OCI-LY7 (cell line): ENCODE measurements at regions not wholly inside any gene's neighbourhood (a gene's known extent, or its start where the extent isn't known, plus 50 kb on each side); places are given as distances from the start of the nearest gene placed in this dataset.

Experiments
- BruUV-seq: library from RNA; stranded (reverse); fragments of 400-500 nt; replicated peaks from 2 replicates; lab custom pipeline; 2021; lab: Mats Ljungman, UMichigan
- CTCF ChIA-PET: fragments of 300-600 bp; sonication (Branson Sonifier 250); formaldehyde crosslinking; loops from one replicate; lab custom pipeline; 2022; ENCODE audit warnings: antibody characterized with exemption; ENCODE audit not compliant: unreplicated experiment; lab: Charles Lee
- POLR2A ChIA-PET: fragments of 300-600 bp; sonication (Branson Sonifier 250); formaldehyde crosslinking; loops from one replicate; lab custom pipeline; 2022; ENCODE audit warnings: antibody characterized with exemption; lab: Charles Lee
- DNase-seq: peaks from one replicate; pipeline ENCODE4 v3.0.0-alpha.2; 2015; ENCODE audit warnings: low spot score
- H2AFZ ChIP-seq: fragments of 200-600 bp; sonication (generic), shearing (Covaris generic); 2 replicates; pipeline ENCODE4 v1.6.1; 2014; ENCODE audit warnings: mild to moderate bottlenecking, antibody characterized with exemption, low read length, moderate library complexity
- H3K27ac ChIP-seq: fragments of 200-600 bp; sonication (generic); 2 replicates; pipeline ENCODE4 v1.5.1; 2014; ENCODE audit warnings: mixed run types, low read depth, mild to moderate bottlenecking, moderate library complexity, low read length, inconsistent platforms; ENCODE audit not compliant: poor library complexity, severe bottlenecking
- H3K36me3 ChIP-seq: fragments of 200-600 bp; sonication (generic); 2 replicates; pipeline ENCODE4 v1.6.1; 2014; ENCODE audit warnings: mild to moderate bottlenecking, antibody characterized with exemption, low read length, moderate library complexity, mixed read lengths; ENCODE audit not compliant: insufficient read depth
- H3K4me1 ChIP-seq: fragments of 200-600 bp; sonication (generic); 2 replicates; pipeline ENCODE4 v1.5.1; 2014; ENCODE audit warnings: mild to moderate bottlenecking, low read length; ENCODE audit not compliant: insufficient read depth, poor library complexity, severe bottlenecking
- H3K4me2 ChIP-seq: fragments of 200-600 bp; sonication (generic); 2 replicates; pipeline ENCODE4 v1.6.1; 2014; ENCODE audit warnings: mild to moderate bottlenecking, low read length
- H3K4me3 ChIP-seq: fragments of 200-600 bp; sonication (generic); 2 replicates; pipeline ENCODE4 v1.5.1; 2014; ENCODE audit warnings: mild to moderate bottlenecking, low read depth, low read length; ENCODE audit not compliant: poor library complexity, severe bottlenecking
- H3K79me2 ChIP-seq: fragments of 200-600 bp; sonication (generic); 2 replicates; pipeline ENCODE4 v1.6.1; 2016; ENCODE audit warnings: low read depth, mild to moderate bottlenecking, low read length, moderate library complexity, mixed read lengths; ENCODE audit not compliant: insufficient read depth
- H3K9me2 ChIP-seq: fragments of 200-600 bp; sonication (generic); 2 replicates; pipeline ENCODE4 v1.6.1; 2016; ENCODE audit warnings: mild to moderate bottlenecking, low read length, mixed read lengths; ENCODE audit not compliant: insufficient read depth
- H3K9me3 ChIP-seq: fragments of 200-600 bp; sonication (generic); 2 replicates; pipeline ENCODE4 v1.6.1; 2014; ENCODE audit warnings: mild to moderate bottlenecking, mixed run types, low read length, mixed read lengths
- H4K20me1 ChIP-seq: fragments of 200-600 bp; sonication (generic); 2 replicates; pipeline ENCODE4 v1.6.1; 2014; ENCODE audit warnings: mild to moderate bottlenecking, antibody characterized with exemption, low read length, moderate library complexity, mixed read lengths; ENCODE audit not compliant: insufficient read depth
- EZH2phosphoT487 ChIP-seq: fragments of 200-600 bp; sonication (generic); IDR thresholded peaks from 2 replicates; pipeline ENCODE4 v1.6.1; 2018; ENCODE audit warnings: low read depth, borderline replicate concordance, mild to moderate bottlenecking, mixed run types, antibody characterized with exemption, low read length, moderate library complexity, mixed read lengths
- intact Hi-C: fragments of 100-400 bp; cut with micrococcal nuclease; formaldehyde crosslinking; loops from one replicate; pipeline ENCODE4 v1.10.0; 2022; ENCODE audit not compliant: unreplicated experiment
- TF ChIP-seq, protein P1 (sequence below): fragments of 200-600 bp; sonication (generic); conservative IDR thresholded peaks from 2 replicates; pipeline ENCODE4 v1.5.1; 2014; ENCODE audit warnings: mild to moderate bottlenecking, antibody characterized with exemption, low read length, moderate library complexity, mixed read lengths

DNA sequence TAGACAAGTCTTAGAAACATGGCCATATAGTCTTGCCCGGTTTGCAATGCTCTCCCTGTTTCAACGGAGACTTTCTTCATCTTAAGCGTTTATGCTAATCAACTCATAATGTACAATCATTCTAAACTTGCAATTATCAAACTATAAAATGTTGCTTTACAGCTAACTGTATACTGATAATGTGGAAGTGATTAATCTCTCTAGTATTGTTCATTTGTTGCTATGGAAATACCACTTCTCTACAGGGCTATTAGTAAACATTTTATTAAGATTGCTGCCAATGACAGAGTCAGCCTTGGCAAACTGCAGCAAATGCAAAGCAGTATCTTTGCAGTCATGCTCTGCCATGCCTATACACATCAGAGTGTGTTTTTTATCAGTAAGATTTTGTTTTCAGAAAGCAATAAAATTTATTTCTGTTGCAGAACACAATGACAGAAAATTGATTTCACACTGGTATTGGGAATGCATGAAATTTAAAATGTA is 1201.8 kb upstream of the CDH2 start:
- Histone ChIP-seq H3K4me2 (no peak overlapping the region), H3K79me2 (no peaks in the 10 kb centered on the region), H4K20me1 (no peaks in the 10 kb centered on the region), H3K4me3 (no peak overlapping the region), H3K36me3 (no peaks in the 10 kb centered on the region), H3K27ac (no peak overlapping the region), H2AFZ (no peak overlapping the region), H3K4me1 (no peaks in the 10 kb centered on the region), H3K9me2 (no peaks in the 10 kb centered on the region), H3K9me3 (peaks cover 5% of the 10 kb centered on the region; the same call in 1 of the 2 replicates)
- CTCF ChIA-PET: no interaction called here
- intact Hi-C loops: no loop called here
- POLR2A ChIA-PET: no interaction called here
- TF ChIP-seq, protein P1, sequence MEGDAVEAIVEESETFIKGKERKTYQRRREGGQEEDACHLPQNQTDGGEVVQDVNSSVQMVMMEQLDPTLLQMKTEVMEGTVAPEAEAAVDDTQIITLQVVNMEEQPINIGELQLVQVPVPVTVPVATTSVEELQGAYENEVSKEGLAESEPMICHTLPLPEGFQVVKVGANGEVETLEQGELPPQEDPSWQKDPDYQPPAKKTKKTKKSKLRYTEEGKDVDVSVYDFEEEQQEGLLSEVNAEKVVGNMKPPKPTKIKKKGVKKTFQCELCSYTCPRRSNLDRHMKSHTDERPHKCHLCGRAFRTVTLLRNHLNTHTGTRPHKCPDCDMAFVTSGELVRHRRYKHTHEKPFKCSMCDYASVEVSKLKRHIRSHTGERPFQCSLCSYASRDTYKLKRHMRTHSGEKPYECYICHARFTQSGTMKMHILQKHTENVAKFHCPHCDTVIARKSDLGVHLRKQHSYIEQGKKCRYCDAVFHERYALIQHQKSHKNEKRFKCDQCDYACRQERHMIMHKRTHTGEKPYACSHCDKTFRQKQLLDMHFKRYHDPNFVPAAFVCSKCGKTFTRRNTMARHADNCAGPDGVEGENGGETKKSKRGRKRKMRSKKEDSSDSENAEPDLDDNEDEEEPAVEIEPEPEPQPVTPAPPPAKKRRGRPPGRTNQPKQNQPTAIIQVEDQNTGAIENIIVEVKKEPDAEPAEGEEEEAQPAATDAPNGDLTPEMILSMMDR: no peak
- no peak for TF ChIP-seq EZH2phosphoT487
- no TSS peak for BruUV-seq
- DNase-seq: no peak

DNA sequence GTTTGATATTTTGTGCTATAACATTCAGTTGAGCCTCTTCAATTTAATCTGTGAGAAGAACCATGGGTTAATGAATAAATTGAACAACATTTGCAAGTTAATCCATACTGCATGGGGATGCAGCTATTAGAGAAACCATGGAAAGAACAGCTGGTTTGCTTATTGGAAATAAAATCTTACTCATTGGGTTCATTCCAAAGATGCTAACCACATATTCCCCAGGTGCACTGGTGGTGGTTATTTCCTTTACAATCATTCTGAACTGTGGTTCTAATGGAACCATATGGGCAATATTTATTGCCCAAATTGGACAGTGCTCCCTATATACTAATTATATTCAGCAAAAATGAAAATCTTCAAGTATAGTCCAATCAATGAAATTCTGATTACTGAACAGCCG is 1200.4 kb upstream of the CDH2 start:
- no peak overlapping the region for H3K27ac ChIP-seq
- ChIA-PET POLR2A (no interaction called here), CTCF (no interaction called here)
- peaks cover 16% of the 10 kb centered on the region; the same call in 1 of the 2 replicates for H3K9me3 ChIP-seq
- H3K9me2 ChIP-seq: no peaks in the 10 kb centered on the region
- H4K20me1 ChIP-seq: no peaks in the 10 kb centered on the region
- H3K36me3 ChIP-seq: no peaks in the 10 kb centered on the region
- DNase-seq: no peak
- H3K79me2 ChIP-seq: no peaks in the 10 kb centered on the region
- no peak overlapping the region for H2AFZ ChIP-seq
- no peak for TF ChIP-seq EZH2phosphoT487
- TF ChIP-seq, protein P1: no peak
- BruUV-seq: no TSS peak
- H3K4me3 ChIP-seq: no peak overlapping the region
- no peaks in the 10 kb centered on the region for H3K4me1 ChIP-seq
- no peak overlapping the region for H3K4me2 ChIP-seq
- intact Hi-C loops: no loop called here

DNA sequence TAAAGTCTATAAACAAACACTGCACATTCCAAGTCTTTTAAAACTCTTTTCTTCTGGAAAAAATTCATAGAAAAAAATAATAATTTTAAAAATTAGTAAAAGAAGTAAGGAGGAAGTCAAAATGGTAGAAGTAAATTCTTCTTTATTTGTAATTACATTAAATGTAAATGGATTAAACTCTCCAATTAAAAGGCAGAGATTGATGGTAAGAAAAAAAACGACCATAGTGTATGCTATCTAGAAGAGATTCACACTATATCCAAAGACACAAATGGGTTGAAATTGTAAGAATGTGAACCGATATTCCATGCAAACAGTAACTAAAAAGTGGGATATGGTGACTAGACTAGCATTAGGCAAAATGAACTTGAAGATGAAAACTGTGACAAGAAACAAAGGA is 1196.1 kb upstream of the CDH2 start:
- Histone ChIP-seq H3K4me1 (no peaks in the 10 kb centered on the region), H3K79me2 (no peaks in the 10 kb centered on the region), H3K4me3 (no peak overlapping the region), H3K4me2 (no peak overlapping the region), H3K36me3 (no peaks in the 10 kb centered on the region), H4K20me1 (no peaks in the 10 kb centered on the region), H3K9me2 (no peaks in the 10 kb centered on the region; the same call in 1 of the 2 replicates), H3K9me3 (peaks cover 16% of the 10 kb centered on the region; the same call in 1 of the 2 replicates), H2AFZ (no peak overlapping the region), H3K27ac (no peak overlapping the region)
- no peak for DNase-seq
- intact Hi-C loops: no loop called here
- POLR2A ChIA-PET: no interaction called here
- BruUV-seq: no TSS peak
- TF ChIP-seq, protein P1: no peak
- no peak for TF ChIP-seq EZH2phosphoT487
- CTCF ChIA-PET: no interaction called here
